HG03457 (cell line): ENCODE measurements at regions not wholly inside any gene's neighbourhood (a gene's known extent, or its start where the extent isn't known, plus 50 kb on each side); places are given as distances from the start of the nearest gene placed in this dataset.
A peak's percentile ranks its signal among the peaks of the same experiment; 100 is the strongest.

Experiments
- ATAC-seq: cut with Tn5 transposase; IDR thresholded peaks from one replicate; pipeline ENCODE4 v1.9.1; 2021; ENCODE audit warnings: moderate number of reproducible peaks; ENCODE audit not compliant: unreplicated experiment

GRCh38 chr4:104138116-104138515 is 356.6 kb downstream of the CXXC4 start:
- no peak for ATAC-seq

- ATAC-seq, result no peak
These were observed 365.5 kb downstream of the CXXC4 start for GRCh38 chr4:104129243-104129642.

- no peak for ATAC-seq
These were observed 365.9 kb downstream of the CXXC4 start for GRCh38 chr4:104128850-104129213.

GRCh38 chr4:104128031-104128849 is 366.5 kb downstream of the CXXC4 start:
- ATAC-seq, result no peak

GRCh38 chr4:104123021-104123420 is 371.7 kb downstream of the CXXC4 start:
- no peak for ATAC-seq

GRCh38 chr4:104117776-104118175 is 376.9 kb downstream of the CXXC4 start:
- ATAC-seq, result no peak

GRCh38 chr4:104113850-104114249 is 380.8 kb downstream of the CXXC4 start:
- ATAC-seq, result no peak

- no peak for ATAC-seq
These were observed 379.4 kb upstream of the TACR3 start for GRCh38 chr4:104099141-104099540.

- no peak for ATAC-seq
These were observed 373.5 kb upstream of the TACR3 start for GRCh38 chr4:104093247-104093646.

- no peak for ATAC-seq
These were observed 353.4 kb upstream of the TACR3 start for GRCh38 chr4:104073229-104073628.

GRCh38 chr4:104066533-104066932 is 346.7 kb upstream of the TACR3 start:
- ATAC-seq, result no peak

- peak; percentile 80 for ATAC-seq
These were observed 345.1 kb upstream of the TACR3 start for GRCh38 chr4:104064646-104065577.

GRCh38 chr4:104063341-104063740 is 343.6 kb upstream of the TACR3 start:
- ATAC-seq, result no peak

- ATAC-seq, result no peak
These were observed 324.6 kb upstream of the TACR3 start for GRCh38 chr4:104044369-104044768.

GRCh38 chr4:104032896-104033295 is 313.1 kb upstream of the TACR3 start:
- no peak for ATAC-seq

GRCh38 chr4:104025251-104025650 is 305.5 kb upstream of the TACR3 start:
- ATAC-seq, result no peak

- no peak for ATAC-seq
These were observed 303.0 kb upstream of the TACR3 start for GRCh38 chr4:104022831-104023230.

GRCh38 chr4:104022226-104022625 is 302.4 kb upstream of the TACR3 start:
- no peak for ATAC-seq

GRCh38 chr4:104020641-104021040 is 300.9 kb upstream of the TACR3 start:
- ATAC-seq, result no peak

- no peak for ATAC-seq
These were observed 297.4 kb upstream of the TACR3 start for GRCh38 chr4:104017213-104017612.

GRCh38 chr4:104015680-104016079 is 295.9 kb upstream of the TACR3 start:
- no peak for ATAC-seq

- no peak for ATAC-seq
These were observed 290.9 kb upstream of the TACR3 start for GRCh38 chr4:104010722-104011121.
